Epidermal melanocyte (primary cell): ENCODE measurements at regions not wholly inside any gene's neighbourhood (a gene's known extent, or its start where the extent isn't known, plus 50 kb on each side); places are given as distances from the start of the nearest gene placed in this dataset.
"Not testable (repeated sequence)": the region's sequence is repeated elsewhere in the genome, so short reads cannot be mapped to it uniquely, and the experiment has no call there.

Source experiments
- DNase-seq: peaks from one replicate; pipeline ENCODE4 v3.0.0; 2011; ENCODE audit warnings: low spot score; ENCODE audit not compliant: insufficient read length

- no peak for DNase-seq
These were observed 609.3 kb upstream of the IGFBP7 start for GRCh38 chr4:57719456-57719855.

GRCh38 chr4:57714313-57714712 is 604.1 kb upstream of the IGFBP7 start:
- not testable (repeated sequence) for DNase-seq

GRCh38 chr4:57710053-57710452 is 599.9 kb upstream of the IGFBP7 start:
- DNase-seq, result no peak

GRCh38 chr4:57691370-57691769 is 581.2 kb upstream of the IGFBP7 start:
- DNase-seq, result no peak

GRCh38 chr4:57689693-57690205 is 579.6 kb upstream of the IGFBP7 start:
- no peak for DNase-seq

- no peak for DNase-seq
These were observed 572.1 kb upstream of the IGFBP7 start for GRCh38 chr4:57682275-57682674.

GRCh38 chr4:57679969-57680368 is 569.8 kb upstream of the IGFBP7 start:
- no peak for DNase-seq

GRCh38 chr4:57676394-57676793 is 566.2 kb upstream of the IGFBP7 start:
- DNase-seq, result no peak

- DNase-seq, result no peak
These were observed 562.8 kb upstream of the IGFBP7 start for GRCh38 chr4:57672846-57673433.

GRCh38 chr4:57668621-57669020 is 558.4 kb upstream of the IGFBP7 start:
- DNase-seq, result no peak

GRCh38 chr4:57665806-57666205 is 555.6 kb upstream of the IGFBP7 start:
- DNase-seq, result no peak

- DNase-seq, result no peak
These were observed 551.4 kb upstream of the IGFBP7 start for GRCh38 chr4:57661517-57662090.

- DNase-seq, result no peak
These were observed 548.5 kb upstream of the IGFBP7 start for GRCh38 chr4:57658673-57659072.

GRCh38 chr4:57658188-57658587 is 548.0 kb upstream of the IGFBP7 start:
- DNase-seq, result no peak

- DNase-seq, result no peak
These were observed 545.2 kb upstream of the IGFBP7 start for GRCh38 chr4:57655342-57655741.

GRCh38 chr4:57652779-57653178 is 542.6 kb upstream of the IGFBP7 start:
- DNase-seq, result no peak

- DNase-seq, result no peak
These were observed 530.4 kb upstream of the IGFBP7 start for GRCh38 chr4:57640391-57641100.

GRCh38 chr4:57639561-57640382 is 529.6 kb upstream of the IGFBP7 start:
- no peak for DNase-seq

GRCh38 chr4:57635910-57636309 is 525.7 kb upstream of the IGFBP7 start:
- no peak for DNase-seq

GRCh38 chr4:57633212-57633859 is 523.2 kb upstream of the IGFBP7 start:
- DNase-seq, result no peak

- DNase-seq, result no peak
These were observed 522.4 kb upstream of the IGFBP7 start for GRCh38 chr4:57632564-57632963.
